ENCODE measurements at regions not wholly inside any gene's neighbourhood (a gene's known extent, or its start where the extent isn't known, plus 50 kb on each side); places are given as distances from the start of the nearest gene placed in this dataset.

DNA sequence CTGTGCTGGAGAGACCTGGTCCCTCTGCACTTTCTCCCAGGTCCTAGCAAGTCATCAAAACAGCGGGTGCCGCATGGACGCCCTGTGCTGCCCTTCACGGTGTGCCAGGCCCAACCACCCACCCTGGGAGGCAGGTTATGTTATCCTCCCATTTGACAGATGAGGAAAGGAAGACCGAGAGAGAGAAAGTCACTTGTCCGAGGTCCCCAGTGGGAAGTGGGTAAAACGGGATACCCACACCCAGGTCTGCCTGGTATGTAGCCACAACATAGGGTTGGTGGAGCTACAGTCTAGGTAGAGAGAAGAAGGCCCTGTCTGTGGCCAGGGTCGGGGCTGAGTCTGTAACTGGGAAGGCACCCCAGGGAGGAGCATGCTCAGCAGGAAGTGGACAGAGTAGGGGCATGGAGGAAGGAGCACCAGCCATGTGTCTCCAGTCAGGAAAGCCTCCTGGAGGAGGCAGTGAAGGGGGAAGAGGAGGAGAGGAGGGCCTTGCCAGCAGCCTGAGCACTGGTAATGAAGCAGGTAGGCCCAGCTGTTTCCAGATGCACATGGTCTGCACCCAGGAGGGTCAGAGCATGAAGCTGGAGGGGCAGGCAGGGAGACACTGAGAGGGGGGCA is 98.4 kb downstream of the ZFP36L2 start:
- no peak for DNase-seq

DNA sequence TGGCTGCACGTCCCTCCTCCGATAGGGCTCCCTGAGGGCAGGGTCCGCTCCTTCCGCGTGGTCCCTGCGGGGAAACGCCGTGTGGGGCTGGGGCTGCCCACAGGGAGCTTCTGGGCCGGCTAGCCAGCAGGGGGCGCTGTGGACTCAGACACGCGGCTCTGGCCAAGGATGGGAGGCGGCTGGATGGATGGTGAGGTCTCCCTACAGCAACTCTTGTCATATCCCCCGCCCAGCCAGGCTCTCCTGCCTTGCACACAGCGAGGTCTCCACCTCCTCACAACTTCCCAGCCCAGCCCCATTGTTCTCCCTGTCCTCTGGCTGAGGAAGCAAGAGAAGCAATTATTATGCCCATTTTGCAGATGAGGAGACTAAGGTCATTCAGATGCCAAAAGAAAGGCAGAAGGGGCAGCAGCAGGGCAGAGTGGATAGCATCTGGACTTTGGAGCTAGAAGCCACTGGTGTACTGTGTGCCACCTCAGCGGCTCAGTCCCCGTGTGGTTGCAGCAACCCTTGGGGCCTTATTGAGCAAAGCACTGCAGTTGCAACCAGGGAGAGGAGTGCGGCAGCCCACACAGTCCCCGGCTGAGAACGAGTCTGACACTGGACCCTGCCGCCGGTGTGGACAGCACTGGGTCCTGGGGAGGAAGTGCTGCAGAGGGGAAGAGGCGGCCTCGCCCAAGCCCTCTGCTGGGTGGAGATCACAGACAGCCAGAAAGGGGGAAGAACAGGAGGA is 99.0 kb downstream of the ZFP36L2 start:
- peak; percentile 80 for DNase-seq

DNA sequence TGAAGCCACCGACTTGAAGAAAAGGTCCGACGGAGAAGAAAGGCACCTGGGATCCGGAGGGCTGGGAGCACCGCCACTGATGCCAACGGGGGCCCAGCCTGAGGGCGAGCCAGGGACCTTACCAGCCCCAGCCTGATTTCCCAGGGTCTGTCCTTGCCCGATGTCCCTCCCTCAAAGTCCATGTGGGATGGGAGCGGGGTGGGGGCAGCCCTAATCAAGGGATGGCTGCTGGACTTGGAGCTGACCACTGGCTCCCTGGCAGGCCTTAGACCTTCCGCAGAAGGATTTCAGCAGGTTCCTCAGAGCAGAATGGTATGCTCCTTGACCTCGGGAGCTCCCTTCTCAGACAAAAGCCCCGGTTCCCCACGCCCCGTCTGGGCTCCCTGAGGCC is 99.6 kb downstream of the ZFP36L2 start:
- DNase-seq: no peak

DNA sequence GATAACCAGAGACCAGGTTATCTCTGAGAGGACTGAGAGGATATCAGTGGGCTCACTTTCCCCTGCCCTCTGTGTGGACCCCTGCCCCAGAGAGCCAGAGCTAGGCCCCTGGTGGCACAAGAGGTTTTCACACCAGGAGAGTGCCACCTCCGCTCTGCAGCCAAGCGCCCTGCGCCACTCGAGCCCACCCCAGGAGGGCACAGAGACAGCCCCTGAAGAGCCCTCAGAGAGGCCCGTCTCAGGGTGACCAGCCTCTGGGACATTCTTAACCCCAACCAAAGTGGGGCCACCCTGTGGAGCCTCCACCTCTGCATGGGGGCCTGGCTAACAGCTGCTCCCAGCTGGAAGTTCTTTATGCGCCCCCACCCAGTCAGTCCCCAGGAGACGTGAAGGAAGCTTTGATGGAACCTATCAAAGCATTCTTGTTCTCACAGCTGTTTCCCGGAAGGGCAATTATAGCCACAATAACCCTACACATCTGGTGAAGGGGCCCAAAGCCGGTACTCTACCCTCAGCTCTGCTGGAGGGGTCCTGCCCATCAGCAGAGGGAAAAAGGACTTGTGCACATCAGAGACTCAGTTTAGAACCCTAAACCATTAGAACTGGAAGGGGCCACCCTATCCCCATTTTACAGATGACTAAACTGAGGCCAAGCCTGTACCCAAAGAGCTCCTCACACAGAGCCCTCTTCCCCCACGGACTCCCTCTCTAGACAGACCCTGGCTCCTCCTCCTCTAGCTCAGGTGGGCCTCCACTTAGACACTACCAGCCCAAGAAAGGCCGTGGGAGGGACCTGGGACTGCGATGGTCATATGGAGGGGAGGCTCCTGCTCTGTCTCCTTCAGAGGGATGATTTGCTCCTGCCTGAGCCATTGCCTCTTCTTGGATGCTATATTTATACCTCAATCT is 101.1 kb downstream of the ZFP36L2 start:
- no peak for DNase-seq

DNA sequence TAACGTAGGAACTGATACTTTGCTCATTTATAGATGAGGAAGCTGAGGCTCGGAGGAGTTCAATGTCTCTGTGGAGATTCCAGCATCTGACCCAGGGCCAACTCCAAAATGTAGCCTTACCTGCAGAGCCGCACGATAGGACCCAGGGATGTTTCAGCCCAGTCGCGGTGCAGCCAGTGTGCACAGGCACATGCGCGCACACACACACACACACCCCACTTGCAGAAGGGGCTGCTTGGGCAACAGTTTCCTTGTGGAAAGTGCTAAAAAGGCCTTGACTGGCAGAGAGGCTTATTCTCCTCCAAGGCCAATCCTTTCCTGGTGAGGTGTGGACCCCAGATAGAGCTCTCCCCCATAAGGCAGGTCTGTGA is 101.7 kb downstream of the ZFP36L2 start:
- no peak for DNase-seq

DNA sequence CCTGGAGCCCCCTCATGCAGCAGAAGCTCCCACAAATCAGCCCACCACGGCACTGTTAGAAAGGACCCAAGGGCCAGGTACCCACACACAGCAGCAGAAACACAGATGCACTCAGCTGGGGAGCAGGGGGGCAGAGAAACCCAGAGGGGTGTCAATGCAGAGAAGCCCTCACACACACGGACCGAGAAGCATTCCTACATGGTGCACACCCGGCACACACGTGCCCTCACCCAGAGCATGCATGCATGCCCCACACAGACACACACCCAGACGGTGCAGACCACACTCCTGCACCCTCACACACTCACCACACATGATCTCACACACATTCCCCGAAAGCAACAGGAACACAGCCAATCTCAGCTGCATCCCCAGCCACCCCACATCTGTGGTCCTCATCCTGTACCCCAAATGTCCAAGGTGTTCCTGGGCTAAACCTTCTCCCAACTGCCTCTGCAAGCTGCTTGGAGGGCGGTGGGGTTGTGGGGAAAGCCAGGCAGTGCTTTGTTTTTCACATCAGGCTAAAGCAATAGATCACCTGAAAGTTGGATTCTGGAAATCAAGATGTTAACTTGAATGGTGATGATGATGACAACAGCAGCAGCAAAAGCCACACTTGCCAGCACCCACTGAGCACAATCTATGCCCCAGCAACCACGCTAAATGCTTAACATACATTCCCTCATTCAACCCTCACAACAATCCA is 102.3 kb downstream of the ZFP36L2 start:
- no peak for DNase-seq

DNA sequence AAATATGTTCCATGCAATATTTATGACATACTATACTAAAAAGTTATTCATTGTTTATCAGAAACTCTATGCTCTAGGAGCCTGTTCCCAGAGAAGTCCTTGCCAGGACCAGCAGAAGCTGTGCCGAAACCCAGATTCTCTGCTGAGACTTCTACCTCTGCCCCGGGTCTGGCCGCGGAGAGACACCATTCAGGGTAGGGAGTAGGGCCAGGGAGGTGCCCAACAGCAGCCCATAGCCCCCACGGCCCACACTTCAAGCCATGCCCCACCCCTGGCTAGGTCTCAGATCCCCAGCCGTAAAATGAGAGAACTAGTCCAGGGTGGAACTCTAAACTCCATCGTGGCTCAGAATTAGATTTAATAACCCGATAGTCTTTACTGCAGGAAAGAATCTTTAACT is 102.9 kb downstream of the ZFP36L2 start:
- no peak for DNase-seq

DNA sequence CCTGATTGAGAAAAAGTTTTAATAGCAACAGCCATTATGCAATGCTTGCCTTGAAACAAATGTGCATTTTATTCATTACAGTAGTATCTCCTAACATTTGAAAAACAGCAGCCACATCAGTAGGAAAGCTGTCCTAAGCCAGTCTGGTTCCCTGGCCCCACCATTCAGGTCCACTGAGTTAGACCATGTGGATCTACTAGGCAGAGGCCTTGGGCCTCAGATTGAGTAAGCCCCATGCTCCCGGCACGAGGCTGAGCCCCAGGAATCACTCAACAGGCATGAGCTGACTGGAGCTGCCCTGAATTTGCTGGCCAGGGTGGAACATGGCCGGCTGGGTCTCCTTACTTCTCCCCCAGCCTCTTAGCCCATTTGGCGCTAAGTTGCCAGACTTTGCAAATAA is 103.4 kb downstream of the ZFP36L2 start:
- DNase-seq: no peak

DNA sequence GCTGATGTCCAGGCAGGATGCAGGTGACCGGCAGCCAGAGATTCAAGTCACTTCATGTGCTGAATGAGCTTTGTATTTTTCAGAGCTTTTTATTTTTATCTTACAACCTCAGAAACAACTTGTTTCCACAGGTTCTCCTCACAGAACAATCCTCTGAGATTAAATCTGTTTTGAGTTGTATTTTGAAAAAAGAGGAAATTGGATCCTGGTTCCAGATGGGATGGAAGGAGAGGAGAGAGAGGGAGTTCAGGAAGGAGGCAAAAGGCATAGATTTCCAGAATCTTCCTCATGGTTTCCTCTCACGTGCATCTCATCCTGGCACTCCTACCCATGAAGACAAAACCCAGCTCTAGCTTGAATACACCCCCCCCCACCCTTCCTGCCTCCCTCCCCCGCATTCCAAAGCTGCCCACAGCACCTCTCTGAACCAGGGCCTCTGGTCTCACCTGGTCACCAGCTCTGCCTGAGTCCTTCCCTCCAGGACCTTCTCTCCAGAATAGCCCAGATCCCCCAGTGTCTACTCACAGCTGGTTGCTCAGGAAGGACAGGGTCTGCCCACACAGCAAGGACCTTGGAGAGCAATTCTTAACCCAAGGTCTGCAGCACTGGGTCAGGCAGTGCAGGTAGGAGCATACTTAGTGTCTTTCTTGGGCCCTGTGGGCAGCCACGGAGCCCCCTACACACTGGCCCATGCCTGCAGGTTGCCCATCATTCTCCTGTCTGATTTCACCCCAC is 104.7 kb downstream of the ZFP36L2 start:
- no peak for DNase-seq

DNA sequence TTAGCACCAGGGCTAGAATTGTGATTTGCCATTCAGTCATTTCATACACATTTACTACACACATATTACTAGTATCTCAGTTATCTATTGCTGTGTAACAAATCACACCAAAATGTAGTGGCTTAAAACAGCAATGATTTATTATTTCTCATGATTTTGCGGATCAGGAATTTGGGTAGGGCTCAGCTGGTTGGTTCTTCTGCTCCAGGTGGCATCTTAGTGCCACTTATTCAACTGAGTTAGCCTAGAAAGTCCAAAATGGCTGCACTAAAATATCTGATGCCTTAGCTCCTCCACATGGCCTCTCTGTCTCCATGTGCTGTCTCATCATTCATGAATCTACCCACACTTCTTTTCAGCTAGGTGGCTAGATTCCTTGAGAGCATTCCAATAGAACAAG is 107.1 kb downstream of the ZFP36L2 start:
- DNase-seq: no peak

DNA sequence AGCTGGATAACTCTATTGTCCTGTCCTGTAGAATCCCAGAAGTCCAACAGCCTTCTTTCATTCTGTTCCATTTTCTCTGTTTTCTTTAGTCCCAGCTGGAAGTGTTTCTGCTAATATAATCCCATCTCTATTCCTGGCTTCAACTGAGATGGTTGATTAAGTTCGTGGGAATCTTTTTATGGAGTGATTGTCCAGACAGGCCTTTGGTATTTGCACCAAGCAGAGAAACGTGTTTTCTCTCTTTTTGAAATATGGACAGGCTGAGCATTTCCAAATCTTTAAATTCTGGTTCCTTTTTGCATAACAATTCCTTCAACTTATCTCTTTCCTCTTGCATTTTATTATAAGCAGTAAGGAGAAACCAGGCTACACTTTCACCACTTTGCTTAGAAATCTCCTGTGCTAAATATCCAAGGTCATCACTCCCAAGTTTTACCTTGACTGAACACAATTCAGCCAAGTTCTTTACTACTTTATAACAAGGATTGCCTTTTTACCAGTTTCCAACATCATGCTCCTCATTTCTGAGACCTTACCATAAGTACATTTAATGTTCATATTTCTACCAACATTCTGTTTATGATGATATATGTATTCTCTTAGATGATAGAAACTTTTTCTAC is 108.8 kb downstream of the ZFP36L2 start:
- no peak for DNase-seq

DNA sequence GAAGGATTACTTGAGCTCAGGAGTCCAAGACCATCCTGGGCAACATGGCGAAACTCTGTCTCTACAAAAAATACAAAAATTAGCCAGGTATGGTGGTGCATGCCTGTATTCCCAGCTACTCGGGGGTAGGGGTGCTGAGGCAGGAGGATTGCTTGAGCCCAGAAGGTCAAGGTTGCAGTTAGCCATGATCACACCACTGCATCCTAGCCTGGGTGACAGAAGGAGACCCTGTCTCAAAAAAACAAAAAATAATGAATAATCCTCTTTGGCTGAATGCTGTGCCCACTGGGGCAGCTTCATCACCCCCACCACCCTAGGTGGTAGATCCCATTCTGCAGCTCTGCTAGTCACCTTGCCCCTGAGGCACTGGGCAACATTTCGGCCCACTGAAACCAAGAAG is 109.4 kb downstream of the ZFP36L2 start:
- no peak for DNase-seq

DNA sequence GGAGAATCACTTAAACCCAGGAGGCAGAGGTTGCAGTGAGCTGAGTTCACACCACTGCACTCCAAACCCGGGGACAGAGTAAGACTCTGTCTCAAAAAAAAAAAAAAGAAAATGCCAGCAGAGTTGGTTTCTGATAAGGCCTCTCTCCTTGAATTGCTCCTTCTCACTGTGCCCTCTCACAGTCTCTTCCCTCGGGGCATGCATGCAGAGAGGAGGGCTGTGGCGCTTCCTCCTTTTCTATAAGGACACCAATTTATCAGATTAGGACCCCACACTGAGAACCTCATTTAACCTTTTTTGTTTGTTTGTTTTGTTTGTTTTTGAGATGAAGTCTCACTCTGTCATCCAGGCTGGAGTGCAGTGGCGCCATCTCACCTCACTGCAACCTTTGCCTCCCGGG is 110.5 kb downstream of the ZFP36L2 start:
- DNase-seq: no peak

DNA sequence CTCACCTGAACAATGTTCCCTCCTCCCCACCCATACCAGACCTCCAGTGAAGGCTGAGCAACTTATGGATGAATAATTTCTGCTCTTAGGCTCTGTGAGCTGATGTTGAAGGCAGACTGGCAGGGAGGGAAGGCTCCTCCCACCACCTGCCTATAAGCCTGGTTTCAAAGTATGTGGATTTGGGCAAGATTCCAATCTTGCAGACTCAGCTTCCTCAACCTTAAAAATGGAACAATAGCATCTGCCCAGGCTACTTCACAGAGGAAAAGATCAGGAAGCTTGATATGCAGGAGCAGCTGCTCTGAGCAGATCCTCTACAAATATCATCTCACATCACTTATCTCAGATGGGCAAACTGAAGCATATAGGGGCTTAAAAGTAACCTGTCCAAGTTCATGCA is 112.2 kb downstream of the ZFP36L2 start:
- no peak for DNase-seq

DNA sequence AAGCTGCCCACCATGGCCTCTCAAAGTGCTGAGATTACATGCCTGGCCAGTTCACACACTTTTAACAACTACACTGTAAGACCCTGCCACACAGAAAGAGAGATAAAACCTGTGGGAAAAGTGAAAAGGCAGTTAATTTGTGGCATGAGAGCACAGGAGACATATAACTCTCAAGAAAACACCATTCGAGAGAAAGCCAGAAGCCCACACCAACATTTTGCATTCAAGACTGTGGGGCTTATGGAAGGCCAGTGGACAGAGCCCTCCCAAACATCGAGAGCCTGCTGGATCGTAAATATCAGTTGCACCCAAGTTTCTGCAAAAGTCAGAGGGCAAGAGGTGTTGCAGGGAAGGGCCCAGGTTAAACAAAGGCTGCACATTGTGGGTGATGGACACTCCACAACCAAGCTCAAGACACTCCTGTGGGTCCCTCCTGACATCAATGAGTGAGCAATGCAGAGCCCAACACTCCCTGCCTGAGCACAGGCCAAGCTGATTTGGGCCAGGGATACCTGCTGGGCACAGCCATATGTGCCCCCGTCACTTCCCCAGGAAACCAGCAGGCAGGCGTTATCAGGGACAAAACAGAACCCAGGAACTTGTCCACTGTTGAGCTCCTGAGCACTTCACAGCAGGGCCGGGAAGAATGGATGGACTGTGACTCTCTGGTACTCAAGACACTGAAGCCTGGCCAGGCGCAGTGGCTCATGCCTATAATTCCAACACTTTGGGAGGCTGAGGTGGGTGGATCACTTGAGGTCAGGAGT is 114.4 kb downstream of the ZFP36L2 start:
- no peak for DNase-seq

DNA sequence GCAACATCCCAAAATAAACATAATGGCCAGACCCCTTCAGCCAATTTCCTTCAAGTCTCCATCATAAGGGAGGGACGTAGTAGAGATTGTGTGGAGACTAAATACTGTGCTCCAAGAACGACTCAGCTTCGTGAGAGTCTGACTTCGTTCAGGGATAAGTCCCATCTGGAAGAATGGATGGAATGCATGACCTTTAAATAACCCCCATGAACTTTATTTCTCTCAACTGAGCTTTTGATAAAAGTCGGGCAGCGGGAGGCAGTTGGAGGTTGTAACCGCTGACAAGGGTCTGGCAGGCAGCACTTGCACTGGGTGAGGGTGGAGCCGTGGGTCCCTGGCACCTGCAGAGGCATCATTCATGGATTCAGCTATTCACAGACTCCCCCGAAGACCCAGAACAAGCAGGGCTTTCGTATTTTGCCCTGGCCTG is 115.9 kb downstream of the ZFP36L2 start:
- DNase-seq: no peak

DNA sequence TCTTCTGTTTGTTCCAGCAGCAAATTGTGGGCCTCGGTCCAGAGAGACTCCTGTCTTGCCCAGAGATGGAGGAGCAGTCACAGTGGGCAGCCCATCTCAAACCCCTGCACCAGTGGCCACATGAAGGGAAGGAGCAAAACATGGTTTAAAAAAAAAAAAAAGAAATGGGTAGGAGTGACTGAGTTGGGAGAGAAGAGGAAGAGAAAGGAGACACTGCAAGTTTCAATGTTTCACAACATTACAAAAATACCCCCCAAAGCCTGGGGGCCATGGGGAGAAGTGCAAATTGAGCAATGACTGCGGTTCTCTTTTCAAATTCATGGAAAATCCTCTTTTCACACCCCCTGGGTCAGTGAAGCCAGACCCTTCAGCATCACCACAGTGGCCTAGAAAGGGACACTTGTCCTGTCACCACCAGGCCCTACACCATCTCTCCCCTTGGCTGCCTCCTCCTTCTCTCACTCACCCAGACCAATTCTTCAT is 117.1 kb downstream of the ZFP36L2 start:
- DNase-seq: no peak

DNA sequence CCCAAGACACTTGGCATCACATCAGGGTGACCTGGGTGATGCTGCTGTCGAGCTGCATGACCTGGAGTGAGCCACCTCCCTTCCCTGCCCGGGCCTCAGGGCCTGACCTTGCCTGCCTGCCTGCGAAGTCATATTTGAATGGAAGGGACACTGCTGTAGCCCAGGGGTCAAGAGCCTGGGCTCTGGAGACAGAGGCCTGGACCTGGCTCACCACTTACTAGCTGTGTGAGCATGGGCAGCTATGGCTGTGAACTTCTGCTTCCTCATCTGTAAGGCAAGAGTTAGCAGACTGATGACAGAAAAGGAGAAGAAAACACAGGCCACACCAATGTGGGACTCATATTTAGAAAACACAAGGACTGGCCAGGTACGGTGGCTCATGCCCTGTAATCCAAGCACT is 118.7 kb downstream of the ZFP36L2 start:
- DNase-seq: no peak

DNA sequence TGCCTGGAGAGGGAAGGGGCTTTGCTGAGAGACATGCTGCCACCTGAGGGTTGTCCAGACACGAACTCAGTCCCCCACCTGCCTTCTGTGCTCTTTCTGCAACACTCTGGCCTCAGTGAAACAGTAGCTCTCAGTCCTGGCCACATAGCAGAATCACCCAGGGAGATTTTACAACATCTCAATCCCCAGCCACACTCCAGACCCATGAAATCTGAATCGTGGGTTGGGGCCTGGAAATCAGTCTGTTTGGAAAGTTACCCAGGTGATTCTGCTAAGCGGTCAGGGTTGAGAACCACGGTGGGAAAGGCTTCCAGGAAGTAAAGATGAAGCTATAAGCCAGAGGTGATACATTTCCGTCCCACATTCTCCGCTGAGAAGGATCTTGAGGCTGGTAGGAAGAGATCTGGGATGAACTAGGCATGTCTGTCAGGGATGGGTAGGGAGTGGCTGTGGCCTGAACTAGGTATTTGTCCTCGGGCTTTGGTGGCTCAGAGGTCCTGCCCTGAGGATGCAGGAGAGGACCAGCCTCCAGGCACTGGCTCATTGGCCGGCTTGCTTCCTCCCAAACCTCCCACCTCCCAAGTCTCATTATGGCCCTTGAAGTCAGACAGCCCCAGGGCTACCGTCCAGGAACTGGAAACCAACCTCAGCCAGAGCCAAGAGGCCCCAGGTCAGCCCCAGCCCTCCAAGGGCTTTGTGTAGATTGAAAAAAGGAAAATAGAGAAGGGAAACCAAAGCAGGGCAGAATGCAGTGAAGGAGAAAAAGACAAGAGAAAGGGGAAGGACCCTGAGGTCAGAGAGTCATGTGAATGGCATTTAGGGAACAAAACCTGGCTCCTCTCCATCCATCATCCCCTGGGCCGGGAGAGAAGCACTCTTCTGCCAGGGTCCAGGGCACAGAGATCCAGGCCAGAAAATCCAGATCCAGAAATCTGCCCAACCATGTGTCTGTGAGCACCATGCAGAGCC is 119.6 kb downstream of the ZFP36L2 start:
- no peak for DNase-seq
